ENCODE measurements at regions not wholly inside any gene's neighbourhood (a gene's known extent, or its start where the extent isn't known, plus 50 kb on each side); places are given as distances from the start of the nearest gene placed in this dataset.

- DNase-seq (ENCODE audit: low read depth, low spot score): peak; percentile 13
Measured at GRCh38 chr3:77967621-77968020, 927.7 kb downstream of the ROBO2 start.

GRCh38 chr3:77976079-77976478 is 936.2 kb downstream of the ROBO2 start:
- no peak for DNase-seq (ENCODE audit: low read depth, low spot score)

DNA sequence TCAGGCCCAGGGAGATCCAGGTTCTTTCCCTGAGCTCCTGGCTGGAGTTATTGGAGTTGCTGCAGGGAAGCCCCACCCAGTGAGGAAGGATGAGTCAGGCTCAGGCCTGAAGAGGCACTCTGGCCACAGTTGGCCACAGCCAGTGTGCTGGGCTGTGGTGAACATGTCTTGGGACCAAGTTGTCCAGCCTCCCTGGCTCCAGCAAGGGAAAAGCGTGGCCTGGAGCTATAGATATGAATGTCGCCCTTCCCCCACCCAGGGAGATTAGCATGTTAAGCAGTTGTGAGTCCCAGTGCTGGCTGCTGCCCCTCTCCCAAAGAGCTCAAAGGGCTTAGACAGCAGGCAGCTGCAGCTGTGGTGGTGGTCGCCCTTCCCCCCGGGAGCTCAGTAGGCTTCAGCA is 963.2 kb downstream of the ROBO2 start:
- DNase-seq (ENCODE audit: low read depth, low spot score): no peak

- no peak for DNase-seq (ENCODE audit: low read depth, low spot score)
Measured at GRCh38 chr3:78004571-78004970, 964.7 kb downstream of the ROBO2 start.

DNA sequence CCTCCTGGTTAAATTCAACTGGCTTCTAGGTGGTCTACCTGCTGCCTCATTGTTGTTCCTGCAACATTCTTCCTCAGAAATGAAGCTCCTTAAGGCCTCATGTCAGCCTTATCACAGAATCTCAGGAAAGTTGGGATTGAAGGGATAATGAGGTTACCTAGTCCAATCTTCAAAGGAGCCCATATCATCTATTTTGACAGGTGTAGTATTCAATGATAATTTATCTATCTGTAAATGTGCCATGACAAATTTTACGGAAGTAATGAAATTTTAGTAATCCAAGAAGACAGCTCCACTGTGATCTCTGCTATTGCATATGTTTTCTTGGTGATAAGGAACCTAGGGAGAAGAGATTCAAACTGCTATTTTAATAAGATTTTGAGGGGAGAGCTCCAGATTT is 973.8 kb downstream of the ROBO2 start:
- DNase-seq (ENCODE audit: low read depth, low spot score): no peak

DNA sequence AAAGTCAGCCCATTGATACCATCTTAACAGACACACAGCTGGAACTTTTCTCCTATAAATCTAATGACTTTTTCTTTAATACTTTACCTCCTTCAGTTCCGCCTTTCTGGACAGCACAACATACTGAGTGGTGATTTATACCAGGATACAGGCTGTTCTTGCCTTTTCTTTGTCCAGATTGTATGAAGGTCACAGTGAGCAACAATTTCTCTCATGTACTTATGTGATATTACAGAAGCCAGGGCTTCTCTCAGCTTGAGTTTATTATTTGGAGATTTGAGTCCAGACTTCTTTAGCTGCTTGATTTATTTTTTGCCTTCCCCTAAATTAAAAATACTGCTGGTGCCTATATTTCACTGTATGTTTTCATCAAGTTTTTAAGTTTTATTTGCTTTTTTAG is 976.0 kb downstream of the ROBO2 start:
- no peak for DNase-seq (ENCODE audit: low read depth, low spot score)

DNA sequence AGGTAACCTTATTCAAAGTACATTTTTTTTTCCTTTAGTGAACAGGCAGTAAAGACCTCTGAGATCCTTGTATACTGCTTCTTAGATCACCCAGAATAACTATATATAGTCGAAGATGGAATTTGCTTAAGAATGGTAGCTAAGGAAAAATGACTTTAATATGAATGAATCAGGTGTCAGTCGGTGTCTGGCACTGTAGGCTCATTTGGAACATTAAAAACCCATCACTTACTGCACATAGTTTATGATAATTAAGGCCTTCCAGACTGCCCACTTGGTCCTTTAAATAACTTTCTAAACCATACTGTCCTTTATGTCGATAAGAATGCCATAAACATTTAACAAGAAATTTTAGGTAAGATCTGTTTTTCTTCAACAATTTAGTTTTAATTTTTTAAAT is 981.8 kb downstream of the ROBO2 start:
- no peak for DNase-seq (ENCODE audit: low read depth, low spot score)

GRCh38 chr3:78022232-78022631 is 982.3 kb downstream of the ROBO2 start:
- DNase-seq (ENCODE audit: low read depth, low spot score): no peak

DNA sequence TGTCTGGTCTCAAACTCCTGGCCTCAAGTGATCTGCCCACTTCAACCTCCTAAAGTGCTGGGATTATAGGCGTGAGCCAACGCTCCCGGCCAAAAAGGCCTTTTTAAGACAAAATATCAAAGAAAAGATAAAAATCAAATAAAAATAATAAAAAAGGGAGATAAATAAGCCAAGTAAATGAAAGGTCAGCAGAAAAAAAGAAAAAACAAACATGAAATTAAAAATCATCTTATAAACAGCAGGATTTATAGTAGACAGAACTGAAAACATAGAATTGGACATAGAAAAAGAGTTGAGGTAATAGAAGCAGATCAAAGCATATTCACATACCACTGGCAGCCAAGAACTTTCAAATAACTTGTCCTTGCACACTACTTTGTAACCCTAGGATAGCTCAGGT is 983.4 kb downstream of the ROBO2 start:
- no peak for DNase-seq (ENCODE audit: low read depth, low spot score)

DNA sequence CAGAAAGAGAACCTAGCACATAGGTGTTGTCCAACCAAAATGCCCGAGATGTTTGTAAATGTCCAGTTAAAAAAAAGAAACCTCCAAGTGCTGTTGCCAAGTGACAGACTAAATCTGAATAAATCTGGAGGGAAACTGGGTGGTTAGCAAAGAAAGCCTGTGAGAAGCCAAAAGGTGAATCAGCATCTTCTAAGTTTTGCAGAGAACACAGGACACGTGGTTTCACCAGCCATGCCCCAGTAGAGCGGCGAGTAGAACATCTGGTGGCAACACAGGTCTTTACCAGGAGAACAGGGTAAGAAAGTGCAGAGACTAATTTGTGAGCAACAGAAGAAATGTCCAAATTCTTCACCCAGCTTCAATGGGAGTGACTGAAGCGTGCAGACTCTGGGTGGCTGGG is 986.0 kb downstream of the ROBO2 start:
- no peak for DNase-seq (ENCODE audit: low read depth, low spot score)

GRCh38 chr3:78026318-78026828 is 986.5 kb downstream of the ROBO2 start:
- no peak for DNase-seq (ENCODE audit: low read depth, low spot score)

- DNase-seq (ENCODE audit: low read depth, low spot score): no peak
Measured at GRCh38 chr3:78029775-78030174, 989.9 kb downstream of the ROBO2 start.

DNA sequence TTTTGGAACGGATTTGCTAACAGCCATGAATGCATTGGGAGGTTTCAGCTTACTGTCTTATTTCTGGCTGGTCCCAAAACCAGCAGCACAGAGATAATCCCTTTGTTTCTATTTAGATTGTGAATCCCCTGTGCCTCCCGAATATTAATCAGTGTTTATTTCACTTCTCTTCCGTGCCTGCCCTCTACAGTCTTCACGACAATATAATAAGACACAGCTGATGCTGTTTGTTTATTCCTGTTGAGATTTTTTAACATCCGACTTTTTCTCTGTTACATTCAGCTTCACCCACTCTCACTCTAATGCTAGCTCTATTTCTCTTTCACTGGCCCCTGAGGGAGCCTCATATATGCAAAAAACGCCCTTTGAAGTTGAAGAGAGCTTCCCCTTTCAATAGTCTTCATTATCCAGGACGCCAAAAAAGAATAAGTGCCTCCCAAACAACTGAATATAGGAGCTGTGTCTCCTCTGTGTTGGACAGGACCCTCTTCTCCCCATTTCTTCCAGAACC is 995.3 kb downstream of the ROBO2 start:
- DNase-seq (ENCODE audit: low read depth, low spot score): peak; percentile 20

DNA sequence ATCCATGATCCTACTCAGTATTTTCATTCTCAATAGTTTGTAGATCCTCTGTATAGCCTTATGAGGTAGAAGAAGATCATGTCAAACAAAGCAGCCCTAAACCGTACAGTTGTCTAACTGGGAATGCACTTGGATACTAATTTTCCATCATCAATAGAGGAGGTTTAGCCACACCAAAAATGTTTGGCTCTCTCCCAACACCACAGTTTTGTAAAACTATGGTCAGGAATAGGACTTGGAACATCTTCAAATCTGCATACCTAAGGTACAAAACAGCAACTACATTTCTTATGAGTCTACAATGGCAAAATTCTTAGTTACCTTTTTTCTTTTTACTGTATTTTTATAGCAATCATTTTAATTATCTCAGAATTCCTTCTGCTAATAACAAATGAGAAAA is 1001.6 kb downstream of the ROBO2 start:
- no peak for DNase-seq (ENCODE audit: low read depth, low spot score)

- DNase-seq (ENCODE audit: low read depth, low spot score): no peak
Measured at GRCh38 chr3:78046566-78046965, 1006.7 kb downstream of the ROBO2 start.

GRCh38 chr3:78048698-78049097 is 1008.8 kb downstream of the ROBO2 start:
- no peak for DNase-seq (ENCODE audit: low read depth, low spot score)

DNA sequence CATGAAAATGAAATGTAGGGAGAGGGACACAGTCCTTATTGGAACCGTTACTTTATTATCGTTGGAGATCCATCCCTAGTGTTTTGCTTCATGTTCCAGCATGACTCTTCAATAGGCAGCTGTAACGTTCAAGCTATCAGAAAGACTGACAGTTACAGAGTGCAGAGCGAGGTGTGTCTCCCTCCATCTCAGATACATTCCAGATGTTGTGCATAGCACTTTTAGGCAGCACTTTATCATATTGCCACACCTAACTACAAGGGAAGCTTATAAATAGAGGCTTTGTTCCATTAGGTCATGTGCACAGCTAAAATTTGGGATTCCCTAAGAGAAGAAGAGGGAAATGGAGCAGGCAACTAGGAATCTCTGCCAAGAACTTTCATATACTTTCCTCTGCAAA is 1009.6 kb downstream of the ROBO2 start:
- DNase-seq (ENCODE audit: low read depth, low spot score): no peak

GRCh38 chr3:78050276-78051065 is 1010.6 kb downstream of the ROBO2 start:
- no peak for DNase-seq (ENCODE audit: low read depth, low spot score)

DNA sequence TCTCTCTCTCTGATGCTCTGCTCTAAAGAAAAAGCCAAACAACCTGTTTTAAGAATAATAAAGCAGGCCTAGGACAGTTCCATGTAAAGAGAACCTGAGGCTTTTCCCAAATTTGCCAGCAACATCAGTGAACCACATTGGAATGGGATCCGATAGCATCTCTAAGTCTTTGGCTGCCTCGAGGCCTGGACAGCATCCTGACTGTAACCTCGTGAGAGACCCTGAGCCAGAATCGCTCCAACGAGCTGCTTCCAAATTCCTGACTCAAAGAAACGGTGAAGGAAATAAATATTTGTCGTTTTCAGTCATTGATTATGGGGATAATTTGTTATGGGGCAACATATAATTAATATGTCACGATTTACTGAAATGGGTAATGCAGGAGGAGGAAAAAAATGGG is 1012.8 kb downstream of the ROBO2 start:
- no peak for DNase-seq (ENCODE audit: low read depth, low spot score)

DNA sequence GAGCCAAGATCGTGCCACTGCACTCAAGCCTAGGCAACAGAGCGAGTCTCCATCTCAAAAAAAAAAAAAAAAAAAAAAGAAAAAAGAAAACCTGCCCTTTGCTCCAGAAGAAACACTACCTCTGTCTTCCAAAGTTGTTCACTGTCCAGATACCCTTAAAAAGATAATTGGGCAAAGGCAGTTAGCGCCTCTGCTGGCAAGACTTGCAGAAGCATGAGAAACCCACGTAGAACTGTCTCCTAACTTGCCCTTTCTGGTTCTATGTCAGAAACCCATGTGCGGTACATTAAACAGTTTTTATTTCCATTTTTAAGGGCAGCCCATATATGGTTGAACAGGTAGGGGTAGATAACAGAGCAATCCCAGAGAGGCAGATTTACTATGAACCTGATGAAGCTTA is 1026.4 kb downstream of the ROBO2 start:
- DNase-seq (ENCODE audit: low read depth, low spot score): no peak

- no peak for DNase-seq (ENCODE audit: low read depth, low spot score)
Measured at GRCh38 chr3:78070188-78070587, 1030.3 kb downstream of the ROBO2 start.

- DNase-seq (ENCODE audit: low read depth, low spot score): no peak
Measured at GRCh38 chr3:78076379-78076778, 1036.5 kb downstream of the ROBO2 start.

DNA sequence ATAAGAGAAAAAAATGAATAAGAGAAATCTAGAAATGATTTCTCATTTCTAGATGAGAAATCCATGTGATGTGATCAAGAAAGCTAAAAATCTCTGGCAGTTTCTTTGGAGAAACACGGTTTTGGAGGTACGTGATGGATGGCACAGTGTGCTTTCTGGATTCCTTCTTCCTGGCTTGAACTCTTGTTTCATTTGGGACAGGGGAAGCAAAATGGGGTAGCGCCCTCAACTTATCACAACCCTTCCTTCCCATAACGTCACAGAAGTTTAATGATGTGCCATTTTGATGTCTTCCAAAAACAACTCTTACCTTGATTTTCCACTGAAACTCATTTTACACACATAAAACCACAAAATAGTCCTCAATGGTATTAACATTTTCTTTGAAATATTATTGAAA is 1037.3 kb downstream of the ROBO2 start:
- DNase-seq (ENCODE audit: low read depth, low spot score): no peak

GRCh38 chr3:78077842-78078241 is 1037.9 kb downstream of the ROBO2 start:
- no peak for DNase-seq (ENCODE audit: low read depth, low spot score)
